Hindlimb muscle (tissue), 1 donor: ENCODE measurements at regions not wholly inside any gene's neighbourhood (a gene's known extent, or its start where the extent isn't known, plus 50 kb on each side); places are given as distances from the start of the nearest gene placed in this dataset.
A peak's percentile ranks its signal among the peaks of the same experiment; 100 is the strongest.

ENCODE experiments used
- DNase-seq: peaks from one replicate; pipeline ENCODE4 v3.0.0-alpha.2; 2013

DNA sequence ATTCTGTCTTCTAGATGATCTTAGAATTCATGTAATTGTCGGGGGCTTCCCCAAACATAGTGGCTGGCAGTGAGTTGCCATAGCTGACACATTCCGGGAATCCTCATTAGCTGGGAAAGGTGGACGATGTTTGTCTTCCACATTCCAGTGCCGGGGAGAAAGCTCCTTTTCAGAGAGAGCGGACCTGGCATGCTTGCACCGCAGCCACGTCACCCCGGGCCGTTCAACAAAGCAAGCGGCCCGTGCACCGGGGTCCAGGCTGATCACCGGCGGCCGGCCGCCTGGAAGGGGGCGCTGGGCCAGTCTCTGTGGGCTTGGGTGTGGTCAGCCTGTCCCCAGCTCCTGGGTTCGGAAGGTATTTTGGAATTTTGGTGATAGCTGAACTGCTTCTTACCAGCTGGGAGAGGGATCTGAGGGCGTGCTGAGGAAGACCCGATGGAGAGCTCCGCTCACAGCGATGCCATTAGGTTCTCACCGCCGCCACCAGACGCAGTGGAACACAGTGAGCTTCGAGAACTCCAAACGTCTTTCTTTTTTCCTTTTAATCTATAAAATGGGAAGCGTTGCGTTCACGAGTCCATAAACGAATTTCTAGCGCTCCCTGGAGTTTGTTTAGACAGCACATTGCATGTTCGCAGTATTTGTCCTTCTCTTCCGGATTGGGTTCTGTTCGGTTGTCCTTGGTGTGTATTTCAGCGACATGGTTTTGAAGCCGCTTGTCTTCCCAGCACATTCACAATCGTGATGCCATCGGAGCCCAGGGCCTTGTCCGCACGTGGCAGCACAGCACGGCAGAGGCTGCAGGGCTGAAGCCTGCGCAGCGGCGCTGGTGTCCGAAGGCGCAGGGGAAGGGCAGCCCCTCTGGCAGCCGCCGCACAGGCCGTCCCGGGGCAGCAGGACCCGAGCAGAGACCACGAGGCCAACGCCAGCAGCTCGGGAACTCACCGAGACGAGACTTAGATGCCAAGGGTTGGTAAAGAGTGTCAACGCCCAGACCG, 557.6 kb downstream of the QKI start:
- no peak for DNase-seq

GRCh38 chr6:163970846-163971564, 556.5 kb downstream of the QKI start:
- DNase-seq: no peak

- no peak for DNase-seq
Measured at GRCh38 chr6:163965426-163966348, 551.2 kb downstream of the QKI start.

DNA sequence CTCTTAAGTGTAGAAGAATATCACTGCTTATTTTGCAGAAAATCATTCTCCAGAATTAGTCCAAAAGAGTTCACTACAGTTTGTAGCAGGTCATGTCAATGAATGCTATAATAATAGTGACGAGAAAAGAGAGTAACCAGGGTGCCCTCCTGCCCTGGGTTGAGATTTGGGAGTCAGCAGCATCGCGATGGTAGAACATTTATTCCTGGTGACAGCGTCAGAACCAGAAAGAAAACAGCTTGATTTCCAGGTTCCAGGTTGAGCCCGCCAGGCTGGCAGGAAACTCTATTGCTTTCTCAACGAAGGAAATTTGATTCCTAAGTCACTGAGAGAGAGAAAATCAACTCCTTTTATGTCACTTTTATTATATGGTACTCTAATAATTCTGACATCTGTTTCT, 550.3 kb downstream of the QKI start:
- peak; percentile 38 for DNase-seq

- no peak for DNase-seq
Measured at GRCh38 chr6:163963205-163964120, 548.9 kb downstream of the QKI start.

GRCh38 chr6:163962627-163963117, 548.2 kb downstream of the QKI start:
- DNase-seq: no peak

DNA sequence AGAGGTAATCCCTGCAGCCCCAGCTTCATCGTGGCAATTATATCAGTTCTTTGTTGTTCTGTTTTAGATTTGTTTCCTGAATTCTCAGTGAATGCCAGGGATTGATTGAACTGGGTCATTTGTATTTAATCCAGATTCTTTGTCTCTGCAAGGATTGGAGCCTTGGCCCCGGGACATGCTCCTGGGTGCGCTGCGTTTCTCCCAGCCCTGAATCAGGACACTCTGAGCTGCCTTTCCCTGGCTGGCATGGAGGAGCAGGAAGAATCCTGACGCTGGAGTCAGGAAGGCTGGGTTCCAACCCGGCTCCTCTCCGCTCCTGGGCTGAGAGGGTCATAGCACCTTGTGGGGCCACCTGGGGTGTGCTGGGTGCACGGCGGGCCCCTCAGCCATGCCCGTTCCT, 545.6 kb downstream of the QKI start:
- no peak for DNase-seq

GRCh38 chr6:163958646-163959045, 544.1 kb downstream of the QKI start:
- no peak for DNase-seq

- DNase-seq: peak; percentile 48
Measured at GRCh38 chr6:163956571-163957407, 542.3 kb downstream of the QKI start.

GRCh38 chr6:163955756-163956155, 541.2 kb downstream of the QKI start:
- no peak for DNase-seq

DNA sequence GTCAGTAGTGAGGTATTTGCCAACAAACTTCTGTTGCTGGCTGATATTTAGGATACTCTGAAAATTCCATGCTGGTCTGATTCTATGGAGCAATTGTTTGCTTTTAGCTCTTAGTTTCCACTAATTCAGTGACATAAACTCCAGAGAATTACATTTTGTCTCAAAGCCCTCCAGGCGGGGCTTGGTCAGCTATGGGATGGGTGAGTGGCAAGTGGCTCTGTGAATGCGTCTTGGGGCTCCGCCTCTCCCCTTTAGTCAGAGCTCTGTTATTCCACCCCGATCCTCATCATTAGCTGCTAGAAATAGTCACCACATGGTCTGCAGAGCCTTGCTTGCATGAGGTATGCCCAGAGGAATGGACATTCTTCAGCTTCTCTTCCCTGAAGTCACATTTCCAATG, 540.6 kb downstream of the QKI start:
- peak; percentile 43 for DNase-seq

DNA sequence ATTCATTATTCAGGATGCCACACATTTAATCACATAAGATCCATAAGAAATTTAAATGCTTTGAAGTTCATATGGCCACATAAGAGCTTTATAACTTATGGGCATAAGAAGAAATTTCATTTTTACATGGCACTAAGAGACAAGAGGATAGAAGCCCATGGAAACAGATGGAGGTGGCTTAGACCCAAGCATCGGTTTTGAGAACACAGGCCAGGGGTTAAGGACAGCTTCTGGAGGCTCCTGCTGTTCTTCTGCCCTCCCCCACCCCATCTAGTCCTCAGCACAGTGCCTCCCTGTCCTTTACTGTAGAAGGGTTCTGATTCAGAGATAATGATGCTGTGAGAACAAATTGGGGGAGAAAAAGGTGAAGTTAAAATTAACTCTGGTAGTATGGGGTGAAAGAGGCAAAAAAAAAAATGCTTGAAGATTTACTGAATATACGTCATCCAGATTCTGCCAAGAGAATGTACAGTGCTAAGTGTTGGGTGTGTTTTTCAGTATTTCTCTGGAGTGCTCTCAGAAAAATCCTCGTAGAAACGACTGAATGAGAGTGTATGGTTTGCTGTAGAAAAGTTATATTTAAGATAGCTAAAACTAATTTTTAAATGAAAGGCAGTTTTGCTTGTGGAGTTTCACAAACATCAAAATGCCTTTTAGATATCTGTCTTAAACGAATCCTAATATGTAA, 539.7 kb downstream of the QKI start:
- DNase-seq: no peak

GRCh38 chr6:163952005-163952404, 537.5 kb downstream of the QKI start:
- DNase-seq: no peak

DNA sequence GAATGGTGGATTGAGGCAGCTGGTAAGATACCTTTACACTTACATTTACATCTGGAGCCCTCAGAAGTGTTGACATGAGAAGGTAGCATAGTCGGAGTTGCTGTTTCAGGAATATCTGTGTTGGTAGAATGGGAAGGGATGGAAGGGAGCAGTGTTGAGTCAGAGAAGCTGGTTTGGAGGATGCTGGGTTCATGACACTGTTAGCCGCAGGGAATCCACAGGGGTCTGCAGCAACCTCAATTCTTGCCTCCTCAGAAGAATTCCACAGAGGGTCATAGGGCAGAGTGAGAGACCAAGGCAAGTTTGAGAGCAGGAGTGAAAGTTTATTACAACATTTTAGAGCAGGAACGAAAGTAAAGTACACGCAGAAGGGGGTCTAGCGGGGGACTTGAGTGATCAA, 536.8 kb downstream of the QKI start:
- no peak for DNase-seq

GRCh38 chr6:163950159-163950558, 535.6 kb downstream of the QKI start:
- DNase-seq: no peak

GRCh38 chr6:163949431-163949830, 534.9 kb downstream of the QKI start:
- DNase-seq: no peak

DNA sequence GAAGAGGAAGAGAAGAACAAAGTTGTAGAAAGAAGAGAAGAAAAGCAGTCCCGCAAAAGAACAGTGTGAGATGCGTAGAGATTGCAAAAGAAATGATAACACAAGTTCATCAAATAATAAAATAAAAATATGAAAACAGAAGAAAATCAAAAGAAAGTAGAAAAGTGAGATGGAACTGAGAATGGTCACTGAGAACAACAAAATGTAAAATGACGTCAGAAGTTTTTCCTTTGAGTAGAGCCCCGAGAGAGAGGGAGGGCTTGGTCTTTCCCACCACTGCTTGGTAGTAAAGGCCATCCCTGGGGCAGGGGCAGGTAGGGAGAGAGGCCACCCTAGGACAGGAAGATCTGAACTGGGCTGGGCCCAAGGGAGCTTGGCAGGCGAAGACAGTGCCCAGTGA, 533.7 kb downstream of the QKI start:
- DNase-seq: no peak

DNA sequence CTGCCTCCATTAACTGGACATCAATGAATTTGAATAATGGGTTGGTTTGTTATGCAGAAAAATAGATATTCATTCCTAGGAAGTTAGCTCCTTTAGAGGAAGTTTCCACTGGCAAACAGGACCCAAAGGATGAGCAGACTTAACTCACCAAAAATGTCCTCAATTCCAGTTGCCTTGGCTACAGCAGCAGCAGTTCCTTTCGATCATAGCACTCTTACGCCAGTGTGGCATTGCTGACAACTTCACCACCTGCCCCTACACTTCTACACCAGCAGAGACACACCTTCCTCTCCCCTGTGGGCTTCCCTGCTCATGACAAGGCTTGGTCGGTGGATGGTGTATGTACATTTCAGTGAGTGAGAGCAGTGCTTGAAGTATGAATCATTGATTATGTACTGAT, 532.8 kb downstream of the QKI start:
- no peak for DNase-seq

- no peak for DNase-seq
Measured at GRCh38 chr6:163946437-163946836, 531.9 kb downstream of the QKI start.

GRCh38 chr6:163945808-163946207, 531.3 kb downstream of the QKI start:
- DNase-seq: no peak
